ENCODE measurements at regions not wholly inside any gene's neighbourhood (a gene's known extent, or its start where the extent isn't known, plus 50 kb on each side); places are given as distances from the start of the nearest gene placed in this dataset.
"Not testable (repeated sequence)": the region's sequence is repeated elsewhere in the genome, so short reads cannot be mapped to it uniquely, and the experiment has no call there.

GRCh38 chr3:160047876-160048275 lies 59.2 kb downstream of the IL12A start:
- no peak for TF ChIP-seq CTCF (IDR thresholded peaks at IDR 0.05; ENCODE audit: low read depth, low read length)
- DNase-seq (ENCODE audit: low read depth, low spot score), result no peak
- H3K4me3 ChIP-seq (ENCODE audit: low read depth, low read length), result no peak overlapping the region
- in situ Hi-C loops (cut with HindIII; ENCODE audit: low sequenced_read_pairs), result loop anchor here (25.0 kb wide), 1 partner anchor 164 kb away; no protein-coding TSS in a partner anchor

DNA sequence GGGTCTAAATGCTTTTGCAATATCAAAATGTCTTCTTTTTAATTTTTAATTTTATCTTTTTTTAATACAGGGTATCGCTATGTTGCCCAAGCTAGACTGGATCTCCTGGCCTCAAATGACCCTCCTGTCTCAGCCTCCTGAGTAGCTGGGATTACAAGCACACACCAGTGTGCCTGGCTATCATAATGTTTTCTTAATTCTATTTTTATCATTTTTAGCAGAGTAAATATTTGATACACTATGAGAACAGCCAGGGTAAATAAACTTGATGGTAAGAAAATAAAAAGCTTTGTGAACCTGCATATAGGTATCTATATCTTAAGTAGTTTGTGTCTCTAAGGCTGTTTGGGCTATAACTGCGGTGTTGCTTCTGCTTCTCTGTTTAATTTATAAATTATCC lies 60.4 kb downstream of the IL12A start:
- in situ Hi-C loops (cut with HindIII; ENCODE audit: low sequenced_read_pairs), result loop anchor here (25.0 kb wide), 1 partner anchor 163 kb away; no protein-coding TSS in a partner anchor
- no peak for DNase-seq (ENCODE audit: low read depth, low spot score)
- H3K4me3 ChIP-seq (ENCODE audit: low read depth, low read length), result no peak overlapping the region
- no peak for TF ChIP-seq CTCF (IDR thresholded peaks at IDR 0.05; ENCODE audit: low read depth, low read length)

GRCh38 chr3:160049565-160049964 lies 60.9 kb downstream of the IL12A start:
- no peak for DNase-seq (ENCODE audit: low read depth, low spot score)
- in situ Hi-C loops (cut with HindIII; ENCODE audit: low sequenced_read_pairs), result loop anchor here (25.0 kb wide), 1 partner anchor 163 kb away; no protein-coding TSS in a partner anchor
- H3K4me3 ChIP-seq (ENCODE audit: low read depth, low read length), result no peak overlapping the region
- TF ChIP-seq CTCF (IDR thresholded peaks at IDR 0.05; ENCODE audit: low read depth, low read length), result no peak

DNA sequence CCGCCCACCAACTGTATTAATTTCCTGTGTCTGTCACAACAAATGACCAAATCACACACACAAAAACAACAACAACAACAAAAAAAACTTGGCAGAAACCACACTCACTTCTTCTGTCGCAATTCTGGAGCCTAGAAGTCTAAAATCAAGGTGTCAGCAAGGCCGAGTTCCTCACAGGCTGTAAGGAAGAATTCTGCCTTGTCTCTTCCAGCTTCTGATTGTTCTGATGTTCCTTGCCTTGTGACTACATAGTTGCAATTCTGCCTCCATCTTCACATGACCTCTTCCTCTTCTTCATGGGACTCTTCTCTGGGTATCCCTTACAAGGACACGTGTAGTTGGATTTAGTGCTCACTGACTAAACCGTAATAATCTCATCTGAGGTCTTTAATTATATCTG lies 61.4 kb downstream of the IL12A start:
- H3K4me3 ChIP-seq (ENCODE audit: low read depth, low read length), result no peak overlapping the region
- TF ChIP-seq CTCF (IDR thresholded peaks at IDR 0.05; ENCODE audit: low read depth, low read length), result no peak
- no peak for DNase-seq (ENCODE audit: low read depth, low spot score)
- in situ Hi-C loops (cut with HindIII; ENCODE audit: low sequenced_read_pairs), result loop anchor here (25.0 kb wide), 1 partner anchor 162 kb away; no protein-coding TSS in a partner anchor

- peak overlapping the region; percentile 3 for H3K4me3 ChIP-seq (ENCODE audit: low read depth, low read length)
- TF ChIP-seq CTCF (IDR thresholded peaks at IDR 0.05; ENCODE audit: low read depth, low read length), result no peak
- peak; percentile 43 for DNase-seq (ENCODE audit: low read depth, low spot score)
- in situ Hi-C loops (cut with HindIII; ENCODE audit: low sequenced_read_pairs), result no loop called here
Observed at GRCh38 chr3:160052385-160053047, 63.9 kb downstream of the IL12A start.

- peak overlapping the region; percentile 3 for H3K4me3 ChIP-seq (ENCODE audit: low read depth, low read length)
- no peak for TF ChIP-seq CTCF (IDR thresholded peaks at IDR 0.05; ENCODE audit: low read depth, low read length)
- peak; percentile 21 for DNase-seq (ENCODE audit: low read depth, low spot score)
- in situ Hi-C loops (cut with HindIII; ENCODE audit: low sequenced_read_pairs), result no loop called here
Observed at GRCh38 chr3:160053048-160053391, 64.4 kb downstream of the IL12A start.

DNA sequence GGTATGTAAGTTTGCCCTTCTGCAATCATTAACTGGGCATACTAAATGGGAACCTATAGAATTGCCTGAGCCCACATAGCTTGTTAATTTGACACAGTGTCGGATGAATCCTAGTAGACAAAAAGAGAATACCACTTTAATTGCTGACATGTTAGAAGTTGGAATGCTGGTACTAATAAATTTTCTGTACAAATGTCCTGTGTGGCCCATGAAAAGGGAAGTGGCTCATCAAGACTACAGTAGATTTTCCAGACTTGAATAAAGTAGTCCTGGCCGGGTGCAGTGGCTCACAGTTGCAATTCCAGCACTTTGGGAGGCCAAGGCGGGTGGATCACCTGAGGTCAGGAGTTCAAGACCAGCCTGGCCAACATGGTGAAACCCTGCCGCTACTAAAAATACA lies 66.2 kb downstream of the IL12A start:
- H3K4me3 ChIP-seq (ENCODE audit: low read depth, low read length); DNase-seq (ENCODE audit: low read depth, low spot score); in situ Hi-C loops (cut with HindIII; ENCODE audit: low sequenced_read_pairs): not testable (repeated sequence)
